ENCODE measurements at regions not wholly inside any gene's neighbourhood (a gene's known extent, or its start where the extent isn't known, plus 50 kb on each side); places are given as distances from the start of the nearest gene placed in this dataset.

GRCh38 chr3:8256441-8257071, 245.1 kb upstream of the LMCD1 start:
- in situ Hi-C loops (cut with MboI; ENCODE audit: low pct_unique_long_range_greater_than_20kb, low sequenced_read_pairs, unreplicated experiment) = no loop called here
- DNase-seq (ENCODE audit: low spot score) = no peak
- no peak for TF ChIP-seq CTCF (IDR thresholded peaks at IDR 0.05; ENCODE audit: extremely low read depth, insufficient read depth, missing control alignments)

- TF ChIP-seq CTCF (IDR thresholded peaks at IDR 0.05; ENCODE audit: extremely low read depth, insufficient read depth, missing control alignments) = no peak
- DNase-seq (ENCODE audit: low spot score) = no peak
- in situ Hi-C loops (cut with MboI; ENCODE audit: low pct_unique_long_range_greater_than_20kb, low sequenced_read_pairs, unreplicated experiment) = no loop called here
These were observed 240.6 kb upstream of the LMCD1 start for GRCh38 chr3:8261018-8261417.

GRCh38 chr3:8266730-8267131, 234.9 kb upstream of the LMCD1 start:
- in situ Hi-C loops (cut with MboI; ENCODE audit: low pct_unique_long_range_greater_than_20kb, low sequenced_read_pairs, unreplicated experiment) = no loop called here
- no peak for DNase-seq (ENCODE audit: low spot score)
- TF ChIP-seq CTCF (IDR thresholded peaks at IDR 0.05; ENCODE audit: extremely low read depth, insufficient read depth, missing control alignments) = no peak

DNA sequence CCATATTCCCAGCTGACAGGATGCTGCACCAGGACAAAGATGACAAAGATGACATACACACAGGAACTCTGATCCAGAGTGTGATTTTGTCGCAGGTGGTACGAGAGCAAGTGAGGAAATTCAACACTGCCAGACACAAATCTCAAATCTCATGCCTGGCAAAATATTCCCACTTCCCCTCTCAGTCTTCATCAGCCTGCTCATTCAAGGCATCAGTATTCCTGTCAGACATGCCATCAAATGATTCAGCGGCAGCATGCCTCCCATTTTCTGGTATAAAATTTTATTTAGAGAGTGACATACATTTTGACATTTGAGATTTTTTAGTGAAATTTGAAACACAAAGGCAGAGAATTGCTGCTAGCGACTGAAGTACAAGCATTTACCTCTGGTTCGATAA, 228.1 kb upstream of the LMCD1 start:
- TF ChIP-seq CTCF (IDR thresholded peaks at IDR 0.05; ENCODE audit: extremely low read depth, insufficient read depth, missing control alignments) = no peak
- no peak for DNase-seq (ENCODE audit: low spot score)
- in situ Hi-C loops (cut with MboI; ENCODE audit: low pct_unique_long_range_greater_than_20kb, low sequenced_read_pairs, unreplicated experiment) = no loop called here

DNA sequence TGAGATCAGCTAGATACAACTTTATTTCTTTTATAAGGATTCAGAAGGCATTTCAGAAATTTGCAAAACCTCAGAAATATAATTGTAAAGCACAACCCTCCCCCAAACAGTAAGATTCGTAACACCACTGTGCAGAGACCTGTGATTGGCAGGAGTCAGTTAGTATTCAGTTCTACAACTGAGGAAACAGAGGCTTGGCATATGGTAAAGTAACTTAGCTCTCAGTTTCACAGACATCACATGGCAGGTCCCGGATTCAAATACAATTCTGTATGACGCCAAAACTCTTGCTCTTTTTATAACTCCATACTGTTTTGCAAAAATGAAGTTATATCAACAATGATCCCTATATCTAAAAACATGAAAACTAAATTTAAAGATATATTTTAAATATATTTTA, 225.6 kb upstream of the LMCD1 start:
- DNase-seq (ENCODE audit: low spot score) = no peak
- in situ Hi-C loops (cut with MboI; ENCODE audit: low pct_unique_long_range_greater_than_20kb, low sequenced_read_pairs, unreplicated experiment) = no loop called here
- no peak for TF ChIP-seq CTCF (IDR thresholded peaks at IDR 0.05; ENCODE audit: extremely low read depth, insufficient read depth, missing control alignments)

DNA sequence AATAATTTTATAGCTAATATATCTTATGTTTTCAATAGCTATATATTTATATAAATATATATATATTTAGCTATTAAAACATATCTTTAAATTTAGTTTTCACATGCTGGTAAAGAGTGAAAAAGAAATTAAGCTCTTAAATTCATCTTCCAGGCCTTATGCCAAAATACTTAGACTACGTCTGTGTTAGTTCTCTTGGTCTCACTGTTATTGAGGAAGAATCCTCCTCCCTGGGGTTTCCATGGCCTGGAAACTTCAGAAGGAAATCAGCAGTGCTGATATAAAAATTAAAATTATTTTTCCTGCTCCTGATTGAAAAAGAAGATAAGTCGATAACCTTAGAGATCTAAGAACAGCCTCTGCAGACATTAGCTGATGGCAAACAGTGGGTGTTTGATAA, 225.1 kb upstream of the LMCD1 start:
- DNase-seq (ENCODE audit: low spot score) = no peak
- TF ChIP-seq CTCF (IDR thresholded peaks at IDR 0.05; ENCODE audit: extremely low read depth, insufficient read depth, missing control alignments) = no peak
- in situ Hi-C loops (cut with MboI; ENCODE audit: low pct_unique_long_range_greater_than_20kb, low sequenced_read_pairs, unreplicated experiment) = no loop called here

DNA sequence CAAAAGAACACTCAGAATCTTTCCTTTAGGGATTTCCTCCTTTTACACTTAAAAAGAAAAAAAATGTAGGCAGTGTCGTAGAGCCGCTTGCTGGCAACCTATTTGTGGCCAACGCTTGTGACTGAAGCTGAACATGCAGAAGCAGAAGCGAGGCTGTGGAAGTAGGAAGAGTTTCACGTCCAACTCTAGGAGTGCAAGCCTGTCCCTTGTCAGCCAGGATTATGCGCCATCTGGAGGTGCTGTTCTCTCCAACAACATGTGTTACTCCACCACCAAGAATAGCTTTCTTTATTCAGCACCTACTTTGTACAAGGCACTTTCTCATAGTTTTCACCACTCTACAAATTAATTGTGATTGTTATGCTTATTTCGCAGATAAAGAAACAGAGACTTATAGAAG, 223.2 kb upstream of the LMCD1 start:
- no peak for DNase-seq (ENCODE audit: low spot score)
- TF ChIP-seq CTCF (IDR thresholded peaks at IDR 0.05; ENCODE audit: extremely low read depth, insufficient read depth, missing control alignments) = peak; percentile 1
- in situ Hi-C loops (cut with MboI; ENCODE audit: low pct_unique_long_range_greater_than_20kb, low sequenced_read_pairs, unreplicated experiment) = no loop called here
